ENCODE measurements at regions not wholly inside any gene's neighbourhood (a gene's known extent, or its start where the extent isn't known, plus 50 kb on each side); places are given as distances from the start of the nearest gene placed in this dataset.
"Not testable (repeated sequence)": the region's sequence is repeated elsewhere in the genome, so short reads cannot be mapped to it uniquely, and the experiment has no call there.

- Histone ChIP-seq H3K36me3 (ENCODE audit: control insufficient read depth, insufficient read depth, low read length) (no peaks in the 10 kb centered on the region), H3K9me3 (ENCODE audit: control insufficient read depth, insufficient read depth, low read length) (peaks cover 5% of the 10 kb centered on the region), H3K4me1 (ENCODE audit: control insufficient read depth, insufficient read depth, low read length) (no peaks in the 10 kb centered on the region), H3K4me3 (ENCODE audit: low read depth, low read length) (no peak overlapping the region), H3K27ac (ENCODE audit: low read depth, low read length) (no peak overlapping the region), H3K27me3 (ENCODE audit: control insufficient read depth, insufficient read depth, low read length) (no peaks in the 10 kb centered on the region)
- DNase-seq (ENCODE audit: low read depth in 4 of 6, low spot score in 6 of 6) = no peak
- no CpG with 5 or more reads among the region's 1 CpG for WGBS (ENCODE audit: insufficient coverage)
These were observed 900.6 kb downstream of the NCAM2 start for GRCh38 chr21:21898801-21899200.

- not testable (repeated sequence) for H3K27me3 ChIP-seq (ENCODE audit: control insufficient read depth, insufficient read depth, low read length); H3K36me3 ChIP-seq (ENCODE audit: control insufficient read depth, insufficient read depth, low read length); DNase-seq (ENCODE audit: low read depth in 4 of 6, low spot score in 6 of 6); H3K4me3 ChIP-seq (ENCODE audit: low read depth, low read length); H3K9me3 ChIP-seq (ENCODE audit: control insufficient read depth, insufficient read depth, low read length); H3K27ac ChIP-seq (ENCODE audit: low read depth, low read length); H3K4me1 ChIP-seq (ENCODE audit: control insufficient read depth, insufficient read depth, low read length)
- WGBS (ENCODE audit: insufficient coverage) = 97% methylated on average over 27 of the region's 28 CpGs
These were observed 904.2 kb downstream of the NCAM2 start for GRCh38 chr21:21902416-21902815.

GRCh38 chr21:21907271-21907670 lies 909.1 kb downstream of the NCAM2 start:
- Histone ChIP-seq H3K4me3 (ENCODE audit: low read depth, low read length) (no peak overlapping the region), H3K27ac (ENCODE audit: low read depth, low read length) (no peak overlapping the region), H3K4me1 (ENCODE audit: control insufficient read depth, insufficient read depth, low read length) (no peaks in the 10 kb centered on the region), H3K36me3 (ENCODE audit: control insufficient read depth, insufficient read depth, low read length) (no peaks in the 10 kb centered on the region), H3K27me3 (ENCODE audit: control insufficient read depth, insufficient read depth, low read length) (no peaks in the 10 kb centered on the region), H3K9me3 (ENCODE audit: control insufficient read depth, insufficient read depth, low read length) (no peaks in the 10 kb centered on the region)
- peak in 1 of 6 donors; percentile 12 for DNase-seq (ENCODE audit: low read depth in 4 of 6, low spot score in 6 of 6)
- 30% methylated on average over 1 of the region's 3 CpGs for WGBS (ENCODE audit: insufficient coverage)

GRCh38 chr21:21915816-21916215 lies 917.6 kb downstream of the NCAM2 start:
- H3K4me3 ChIP-seq (ENCODE audit: low read depth, low read length) = no peak overlapping the region
- H3K27ac ChIP-seq (ENCODE audit: low read depth, low read length) = no peak overlapping the region
- no peaks in the 10 kb centered on the region for H3K36me3 ChIP-seq (ENCODE audit: control insufficient read depth, insufficient read depth, low read length)
- H3K9me3 ChIP-seq (ENCODE audit: control insufficient read depth, insufficient read depth, low read length) = no peaks in the 10 kb centered on the region
- H3K27me3 ChIP-seq (ENCODE audit: control insufficient read depth, insufficient read depth, low read length) = no peaks in the 10 kb centered on the region
- DNase-seq (ENCODE audit: low read depth in 4 of 6, low spot score in 6 of 6) = no peak
- H3K4me1 ChIP-seq (ENCODE audit: control insufficient read depth, insufficient read depth, low read length) = no peaks in the 10 kb centered on the region
- no CpG with 5 or more reads among the region's 2 CpGs for WGBS (ENCODE audit: insufficient coverage)

- Histone ChIP-seq H3K27me3 (ENCODE audit: control insufficient read depth, insufficient read depth, low read length) (no peaks in the 10 kb centered on the region), H3K4me1 (ENCODE audit: control insufficient read depth, insufficient read depth, low read length) (no peaks in the 10 kb centered on the region), H3K27ac (ENCODE audit: low read depth, low read length) (no peak overlapping the region), H3K9me3 (ENCODE audit: control insufficient read depth, insufficient read depth, low read length) (no peaks in the 10 kb centered on the region), H3K36me3 (ENCODE audit: control insufficient read depth, insufficient read depth, low read length) (no peaks in the 10 kb centered on the region), H3K4me3 (ENCODE audit: low read depth, low read length) (no peak overlapping the region)
- DNase-seq (ENCODE audit: low read depth in 4 of 6, low spot score in 6 of 6) = peak in 2 of 6 donors; percentile 10 to 63
- WGBS (ENCODE audit: insufficient coverage) = 100% methylated on average over 1 of the region's 6 CpGs
These were observed 923.4 kb downstream of the NCAM2 start for GRCh38 chr21:21921410-21922232.

GRCh38 chr21:21929226-21929625 lies 931.0 kb downstream of the NCAM2 start:
- H3K9me3 ChIP-seq (ENCODE audit: control insufficient read depth, insufficient read depth, low read length) = no peaks in the 10 kb centered on the region
- no CpG with 5 or more reads among the region's 1 CpG for WGBS (ENCODE audit: insufficient coverage)
- H3K4me1 ChIP-seq (ENCODE audit: control insufficient read depth, insufficient read depth, low read length) = no peaks in the 10 kb centered on the region
- H3K27ac ChIP-seq (ENCODE audit: low read depth, low read length) = no peak overlapping the region
- no peak overlapping the region for H3K4me3 ChIP-seq (ENCODE audit: low read depth, low read length)
- no peak for DNase-seq (ENCODE audit: low read depth in 4 of 6, low spot score in 6 of 6)
- H3K36me3 ChIP-seq (ENCODE audit: control insufficient read depth, insufficient read depth, low read length) = no peaks in the 10 kb centered on the region
- no peaks in the 10 kb centered on the region for H3K27me3 ChIP-seq (ENCODE audit: control insufficient read depth, insufficient read depth, low read length)

- Histone ChIP-seq H3K27ac (ENCODE audit: low read depth, low read length) (no peak overlapping the region), H3K4me3 (ENCODE audit: low read depth, low read length) (no peak overlapping the region), H3K27me3 (ENCODE audit: control insufficient read depth, insufficient read depth, low read length) (no peaks in the 10 kb centered on the region), H3K4me1 (ENCODE audit: control insufficient read depth, insufficient read depth, low read length) (no peaks in the 10 kb centered on the region), H3K9me3 (ENCODE audit: control insufficient read depth, insufficient read depth, low read length) (no peaks in the 10 kb centered on the region), H3K36me3 (ENCODE audit: control insufficient read depth, insufficient read depth, low read length) (no peaks in the 10 kb centered on the region)
- peak in 4 of 6 donors; percentile 2 to 68 (median 28) for DNase-seq (ENCODE audit: low read depth in 4 of 6, low spot score in 6 of 6)
- whole genome bisulfite sequencing (ENCODE audit: insufficient coverage) = 65% methylated on average over 4 of the region's 4 CpGs
These were observed 931.6 kb downstream of the NCAM2 start for GRCh38 chr21:21929789-21930188.

GRCh38 chr21:21952566-21952965 lies 954.4 kb downstream of the NCAM2 start:
- H3K4me3 ChIP-seq (ENCODE audit: low read depth, low read length) = no peak overlapping the region
- no peaks in the 10 kb centered on the region for H3K4me1 ChIP-seq (ENCODE audit: control insufficient read depth, insufficient read depth, low read length)
- no peaks in the 10 kb centered on the region for H3K9me3 ChIP-seq (ENCODE audit: control insufficient read depth, insufficient read depth, low read length)
- DNase-seq (ENCODE audit: low read depth in 4 of 6, low spot score in 6 of 6) = no peak
- WGBS (ENCODE audit: insufficient coverage) = 92% methylated on average over 1 of the region's 3 CpGs
- no peak overlapping the region for H3K27ac ChIP-seq (ENCODE audit: low read depth, low read length)
- no peaks in the 10 kb centered on the region for H3K36me3 ChIP-seq (ENCODE audit: control insufficient read depth, insufficient read depth, low read length)
- no peaks in the 10 kb centered on the region for H3K27me3 ChIP-seq (ENCODE audit: control insufficient read depth, insufficient read depth, low read length)

GRCh38 chr21:21955204-21955603 lies 957.0 kb downstream of the NCAM2 start:
- no peaks in the 10 kb centered on the region for H3K36me3 ChIP-seq (ENCODE audit: control insufficient read depth, insufficient read depth, low read length)
- no peaks in the 10 kb centered on the region for H3K4me1 ChIP-seq (ENCODE audit: control insufficient read depth, insufficient read depth, low read length)
- DNase-seq (ENCODE audit: low read depth in 4 of 6, low spot score in 6 of 6) = no peak
- WGBS (ENCODE audit: insufficient coverage) = no CpG with 5 or more reads among the region's 3 CpGs
- no peak overlapping the region for H3K27ac ChIP-seq (ENCODE audit: low read depth, low read length)
- H3K4me3 ChIP-seq (ENCODE audit: low read depth, low read length) = no peak overlapping the region
- no peaks in the 10 kb centered on the region for H3K27me3 ChIP-seq (ENCODE audit: control insufficient read depth, insufficient read depth, low read length)
- H3K9me3 ChIP-seq (ENCODE audit: control insufficient read depth, insufficient read depth, low read length) = no peaks in the 10 kb centered on the region

GRCh38 chr21:21957490-21957889 lies 959.3 kb downstream of the NCAM2 start:
- WGBS (ENCODE audit: insufficient coverage) = no CpG with 5 or more reads among the region's 1 CpG
- H3K9me3 ChIP-seq (ENCODE audit: control insufficient read depth, insufficient read depth, low read length) = no peaks in the 10 kb centered on the region

More at GRCh38 chr21:21957490-21957889, 959.3 kb downstream of the NCAM2 start:
- Histone ChIP-seq H3K36me3 (ENCODE audit: control insufficient read depth, insufficient read depth, low read length) (no peaks in the 10 kb centered on the region), H3K4me3 (ENCODE audit: low read depth, low read length) (no peak overlapping the region), H3K4me1 (ENCODE audit: control insufficient read depth, insufficient read depth, low read length) (no peaks in the 10 kb centered on the region), H3K27me3 (ENCODE audit: control insufficient read depth, insufficient read depth, low read length) (no peaks in the 10 kb centered on the region), H3K27ac (ENCODE audit: low read depth, low read length) (no peak overlapping the region)
- peak in 1 of 6 donors; percentile 41 for DNase-seq (ENCODE audit: low read depth in 4 of 6, low spot score in 6 of 6)

Data from spinal cord (tissue), 9 donors.